ENCODE measurements at regions not wholly inside any gene's neighbourhood (a gene's known extent, or its start where the extent isn't known, plus 50 kb on each side); places are given as distances from the start of the nearest gene placed in this dataset.

GRCh38 chr13:73224703-73225102 is 165.9 kb downstream of the KLF5 start:
- Histone ChIP-seq H3K27me3 (ENCODE audit: insufficient read depth, insufficient read length) (no peaks in the 10 kb centered on the region), H3K4me1 (ENCODE audit: insufficient read depth, insufficient read length) (no peaks in the 10 kb centered on the region), H3K9ac (ENCODE audit: insufficient read length, low read depth) (no peak overlapping the region), H3K4me3 (ENCODE audit: insufficient read length, low read depth) (no peak overlapping the region), H3K9me3 (ENCODE audit: insufficient read depth, low read length) (no peaks in the 10 kb centered on the region), H3K36me3 (ENCODE audit: insufficient read depth, insufficient read length, low read length) (no peaks in the 10 kb centered on the region)
- no peak for DNase-seq (ENCODE audit: low read depth, low spot score)
- TF ChIP-seq ZNF274 (IDR thresholded peaks at IDR 0.05; ENCODE audit: low read depth, low read length) (no peak), YY1 (IDR thresholded peaks at IDR 0.05; ENCODE audit: insufficient read depth, insufficient read length) (no peak), SUZ12 (IDR thresholded peaks at IDR 0.05; ENCODE audit: extremely low read depth, insufficient read depth, insufficient read length) (no peak)

DNA sequence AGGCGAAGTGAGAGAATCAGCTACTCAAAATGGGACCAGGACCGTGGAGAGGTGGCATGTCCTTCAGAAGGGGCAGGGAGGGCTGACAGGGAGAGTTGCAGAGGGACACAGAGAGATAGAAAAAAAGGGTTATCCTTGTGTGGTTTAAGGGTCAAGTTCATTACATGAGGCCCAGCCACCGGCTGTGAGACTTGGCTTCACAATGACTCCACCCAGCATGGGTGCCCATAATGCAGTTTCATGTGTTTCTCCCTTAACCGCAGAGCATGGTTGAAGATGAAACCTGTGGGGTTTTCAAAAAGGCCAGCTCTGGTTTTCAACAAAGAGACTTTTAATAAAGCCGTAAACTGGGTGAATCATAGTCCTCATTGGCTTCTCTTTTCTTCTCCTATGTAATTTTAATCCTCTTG is 164.6 kb downstream of the KLF5 start:
- no peak for TF ChIP-seq SUZ12 (IDR thresholded peaks at IDR 0.05; ENCODE audit: extremely low read depth, insufficient read depth, insufficient read length)
- no peak for TF ChIP-seq ZNF274 (IDR thresholded peaks at IDR 0.05; ENCODE audit: low read depth, low read length)
- no peak for TF ChIP-seq YY1 (IDR thresholded peaks at IDR 0.05; ENCODE audit: insufficient read depth, insufficient read length)
- Histone ChIP-seq H3K36me3 (ENCODE audit: insufficient read depth, insufficient read length, low read length) (no peaks in the 10 kb centered on the region), H3K9ac (ENCODE audit: insufficient read length, low read depth) (no peak overlapping the region), H3K4me3 (ENCODE audit: insufficient read length, low read depth) (no peak overlapping the region), H3K27me3 (ENCODE audit: insufficient read depth, insufficient read length) (no peaks in the 10 kb centered on the region), H3K9me3 (ENCODE audit: insufficient read depth, low read length) (no peaks in the 10 kb centered on the region), H3K4me1 (ENCODE audit: insufficient read depth, insufficient read length) (no peaks in the 10 kb centered on the region)
- DNase-seq (ENCODE audit: low read depth, low spot score): no peak

DNA sequence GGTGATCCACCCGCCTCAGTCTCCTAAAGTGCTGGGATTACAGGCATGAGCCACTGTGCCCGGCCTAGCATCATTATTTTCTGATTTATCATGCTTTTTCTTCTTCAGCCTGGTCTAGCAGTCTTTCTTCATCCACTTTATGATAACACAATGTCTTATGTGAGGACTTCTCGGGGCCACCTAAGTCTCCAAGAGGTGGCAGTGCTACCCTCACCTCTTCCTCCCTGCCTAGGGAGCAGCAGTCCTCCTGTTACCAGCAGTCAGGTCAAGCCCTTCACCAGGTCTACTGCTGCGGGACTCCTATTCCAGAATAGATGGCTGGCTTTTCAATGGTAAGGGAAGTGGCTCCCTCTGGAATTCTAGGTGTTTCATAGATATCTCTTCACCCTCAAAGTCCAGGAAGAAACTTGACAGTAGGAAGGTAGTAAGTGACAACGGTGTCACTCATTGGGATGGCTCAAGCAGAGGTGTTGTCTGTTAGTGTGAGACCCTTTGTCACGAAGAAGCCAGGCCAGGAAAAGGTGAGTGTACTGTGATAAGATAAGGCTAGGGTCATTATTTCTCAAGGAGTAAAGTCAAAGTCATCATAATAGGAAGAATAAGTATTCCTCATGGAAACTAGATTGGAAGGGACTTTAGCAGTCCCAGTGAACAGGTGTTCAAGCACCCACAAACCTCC is 164.0 kb downstream of the KLF5 start:
- H3K27me3 ChIP-seq (ENCODE audit: insufficient read depth, insufficient read length): no peaks in the 10 kb centered on the region
- H3K36me3 ChIP-seq (ENCODE audit: insufficient read depth, insufficient read length, low read length): no peaks in the 10 kb centered on the region
- H3K9me3 ChIP-seq (ENCODE audit: insufficient read depth, low read length): no peaks in the 10 kb centered on the region
- no peaks in the 10 kb centered on the region for H3K4me1 ChIP-seq (ENCODE audit: insufficient read depth, insufficient read length)
- TF ChIP-seq ZNF274 (IDR thresholded peaks at IDR 0.05; ENCODE audit: low read depth, low read length) (no peak), YY1 (IDR thresholded peaks at IDR 0.05; ENCODE audit: insufficient read depth, insufficient read length) (no peak), SUZ12 (IDR thresholded peaks at IDR 0.05; ENCODE audit: extremely low read depth, insufficient read depth, insufficient read length) (no peak)
- no peak for DNase-seq (ENCODE audit: low read depth, low spot score)
- H3K4me3 ChIP-seq (ENCODE audit: insufficient read length, low read depth): no peak overlapping the region
- no peak overlapping the region for H3K9ac ChIP-seq (ENCODE audit: insufficient read length, low read depth)

DNA sequence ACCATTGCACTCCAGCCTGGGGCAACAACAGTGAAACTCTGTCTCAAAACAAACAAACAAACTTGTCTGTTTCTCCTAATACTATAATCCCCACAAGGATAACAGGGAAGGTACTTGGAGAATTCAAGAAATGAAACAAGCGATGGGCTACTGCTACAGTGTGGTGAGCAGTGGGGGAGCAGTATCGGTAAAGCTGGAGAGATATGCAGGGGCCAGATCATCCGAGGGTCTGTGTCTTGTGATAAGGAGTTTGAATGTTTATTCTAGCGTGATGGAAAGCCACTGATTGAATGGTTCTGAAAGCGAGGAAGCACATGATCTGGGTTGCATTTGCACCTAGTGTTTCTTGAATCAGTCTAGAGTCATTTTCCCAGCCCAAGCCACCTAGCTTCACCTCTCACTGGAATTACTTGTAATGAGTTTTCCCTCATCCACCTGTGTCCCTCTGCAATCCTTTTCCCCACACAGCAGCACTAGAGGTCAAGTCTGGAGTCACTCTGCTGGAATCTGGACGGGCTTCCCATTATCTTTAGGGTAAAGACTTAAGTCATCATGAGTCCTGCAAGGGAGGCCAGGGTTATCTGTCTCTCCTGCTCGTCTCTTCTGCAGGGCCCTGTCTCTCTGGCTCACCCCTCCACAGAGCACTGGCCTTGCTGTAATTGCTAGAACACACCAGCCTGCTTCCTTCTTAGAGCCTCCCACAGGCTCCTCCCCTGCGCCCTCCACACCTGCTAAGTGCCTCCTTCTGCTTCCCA is 162.3 kb downstream of the KLF5 start:
- no peak overlapping the region for H3K4me3 ChIP-seq (ENCODE audit: insufficient read length, low read depth)
- no peaks in the 10 kb centered on the region for H3K9me3 ChIP-seq (ENCODE audit: insufficient read depth, low read length)
- no peaks in the 10 kb centered on the region for H3K36me3 ChIP-seq (ENCODE audit: insufficient read depth, insufficient read length, low read length)
- TF ChIP-seq ZNF274 (IDR thresholded peaks at IDR 0.05; ENCODE audit: low read depth, low read length) (no peak), SUZ12 (IDR thresholded peaks at IDR 0.05; ENCODE audit: extremely low read depth, insufficient read depth, insufficient read length) (no peak), YY1 (IDR thresholded peaks at IDR 0.05; ENCODE audit: insufficient read depth, insufficient read length) (no peak)
- no peaks in the 10 kb centered on the region for H3K4me1 ChIP-seq (ENCODE audit: insufficient read depth, insufficient read length)
- H3K27me3 ChIP-seq (ENCODE audit: insufficient read depth, insufficient read length): no peaks in the 10 kb centered on the region
- no peak for DNase-seq (ENCODE audit: low read depth, low spot score)
- H3K9ac ChIP-seq (ENCODE audit: insufficient read length, low read depth): no peak overlapping the region

DNA sequence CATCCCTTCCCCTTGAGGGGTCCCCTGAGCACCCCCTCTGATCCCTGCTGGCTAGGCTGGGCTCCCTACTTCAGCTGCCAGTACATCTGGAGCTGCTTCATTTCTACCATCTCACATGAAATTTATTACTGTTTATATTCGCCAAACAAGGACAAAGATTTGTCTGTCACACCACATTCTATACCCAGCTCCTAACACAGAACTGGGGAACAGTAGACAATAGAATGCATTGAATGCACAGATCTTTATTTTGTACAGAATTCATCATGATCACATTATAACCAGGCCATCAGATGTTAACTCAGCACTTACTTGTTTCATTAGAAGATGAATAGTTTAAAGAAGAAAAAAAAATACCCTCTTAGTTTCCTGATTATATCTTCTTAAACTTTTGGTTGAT is 159.4 kb downstream of the KLF5 start:
- no peak for DNase-seq (ENCODE audit: low read depth, low spot score)
- H3K4me1 ChIP-seq (ENCODE audit: insufficient read depth, insufficient read length): no peaks in the 10 kb centered on the region
- no peak overlapping the region for H3K9ac ChIP-seq (ENCODE audit: insufficient read length, low read depth)
- no peak overlapping the region for H3K4me3 ChIP-seq (ENCODE audit: insufficient read length, low read depth)
- no peaks in the 10 kb centered on the region for H3K27me3 ChIP-seq (ENCODE audit: insufficient read depth, insufficient read length)
- H3K9me3 ChIP-seq (ENCODE audit: insufficient read depth, low read length): no peaks in the 10 kb centered on the region
- no peaks in the 10 kb centered on the region for H3K36me3 ChIP-seq (ENCODE audit: insufficient read depth, insufficient read length, low read length)
- no peak for TF ChIP-seq ZNF274 (IDR thresholded peaks at IDR 0.05; ENCODE audit: low read depth, low read length)
- TF ChIP-seq SUZ12 (IDR thresholded peaks at IDR 0.05; ENCODE audit: extremely low read depth, insufficient read depth, insufficient read length): no peak
- no peak for TF ChIP-seq YY1 (IDR thresholded peaks at IDR 0.05; ENCODE audit: insufficient read depth, insufficient read length)

DNA sequence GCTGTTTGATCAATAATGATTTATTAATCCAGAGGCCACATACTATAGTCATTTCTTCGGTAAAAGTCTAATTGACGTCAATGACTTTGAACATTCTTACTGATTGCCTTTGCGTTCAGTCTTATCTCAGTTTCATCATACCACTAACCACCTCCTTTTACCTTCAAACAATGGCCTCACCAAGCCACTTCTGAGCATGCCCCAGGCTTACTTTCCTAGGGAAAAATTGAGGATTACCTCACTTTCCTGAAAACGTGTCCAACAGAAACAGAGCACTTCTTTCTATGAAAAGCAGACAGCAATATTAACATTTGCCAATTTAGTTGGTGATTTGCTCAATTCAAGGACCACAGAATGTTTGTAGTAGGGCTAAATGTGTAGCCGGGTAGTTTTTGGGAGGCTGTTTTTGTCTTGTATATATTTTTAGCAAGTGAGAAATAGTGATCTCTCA is 157.6 kb downstream of the KLF5 start:
- no peak overlapping the region for H3K4me3 ChIP-seq (ENCODE audit: insufficient read length, low read depth)
- H3K9ac ChIP-seq (ENCODE audit: insufficient read length, low read depth): no peak overlapping the region
- H3K4me1 ChIP-seq (ENCODE audit: insufficient read depth, insufficient read length): no peaks in the 10 kb centered on the region
- no peaks in the 10 kb centered on the region for H3K27me3 ChIP-seq (ENCODE audit: insufficient read depth, insufficient read length)
- no peaks in the 10 kb centered on the region for H3K36me3 ChIP-seq (ENCODE audit: insufficient read depth, insufficient read length, low read length)
- no peak for TF ChIP-seq SUZ12 (IDR thresholded peaks at IDR 0.05; ENCODE audit: extremely low read depth, insufficient read depth, insufficient read length)
- no peak for TF ChIP-seq ZNF274 (IDR thresholded peaks at IDR 0.05; ENCODE audit: low read depth, low read length)
- DNase-seq (ENCODE audit: low read depth, low spot score): no peak
- no peaks in the 10 kb centered on the region for H3K9me3 ChIP-seq (ENCODE audit: insufficient read depth, low read length)

- TF ChIP-seq YY1 (IDR thresholded peaks at IDR 0.05; ENCODE audit: insufficient read depth, insufficient read length) (no peak), ZNF274 (IDR thresholded peaks at IDR 0.05; ENCODE audit: low read depth, low read length) (no peak), SUZ12 (IDR thresholded peaks at IDR 0.05; ENCODE audit: extremely low read depth, insufficient read depth, insufficient read length) (no peak)
- no peaks in the 10 kb centered on the region for H3K27me3 ChIP-seq (ENCODE audit: insufficient read depth, insufficient read length)
- no peak for DNase-seq (ENCODE audit: low read depth, low spot score)
- H3K9me3 ChIP-seq (ENCODE audit: insufficient read depth, low read length): no peaks in the 10 kb centered on the region
- no peaks in the 10 kb centered on the region for H3K36me3 ChIP-seq (ENCODE audit: insufficient read depth, insufficient read length, low read length)
- no peak overlapping the region for H3K4me3 ChIP-seq (ENCODE audit: insufficient read length, low read depth)
- H3K4me1 ChIP-seq (ENCODE audit: insufficient read depth, insufficient read length): no peaks in the 10 kb centered on the region
- no peak overlapping the region for H3K9ac ChIP-seq (ENCODE audit: insufficient read length, low read depth)
Observed at GRCh38 chr13:73215823-73216222, 157.0 kb downstream of the KLF5 start.
